ENCODE measurements at regions not wholly inside any gene's neighbourhood (a gene's known extent, or its start where the extent isn't known, plus 50 kb on each side); places are given as distances from the start of the nearest gene placed in this dataset.

- TF ChIP-seq, protein P1, sequence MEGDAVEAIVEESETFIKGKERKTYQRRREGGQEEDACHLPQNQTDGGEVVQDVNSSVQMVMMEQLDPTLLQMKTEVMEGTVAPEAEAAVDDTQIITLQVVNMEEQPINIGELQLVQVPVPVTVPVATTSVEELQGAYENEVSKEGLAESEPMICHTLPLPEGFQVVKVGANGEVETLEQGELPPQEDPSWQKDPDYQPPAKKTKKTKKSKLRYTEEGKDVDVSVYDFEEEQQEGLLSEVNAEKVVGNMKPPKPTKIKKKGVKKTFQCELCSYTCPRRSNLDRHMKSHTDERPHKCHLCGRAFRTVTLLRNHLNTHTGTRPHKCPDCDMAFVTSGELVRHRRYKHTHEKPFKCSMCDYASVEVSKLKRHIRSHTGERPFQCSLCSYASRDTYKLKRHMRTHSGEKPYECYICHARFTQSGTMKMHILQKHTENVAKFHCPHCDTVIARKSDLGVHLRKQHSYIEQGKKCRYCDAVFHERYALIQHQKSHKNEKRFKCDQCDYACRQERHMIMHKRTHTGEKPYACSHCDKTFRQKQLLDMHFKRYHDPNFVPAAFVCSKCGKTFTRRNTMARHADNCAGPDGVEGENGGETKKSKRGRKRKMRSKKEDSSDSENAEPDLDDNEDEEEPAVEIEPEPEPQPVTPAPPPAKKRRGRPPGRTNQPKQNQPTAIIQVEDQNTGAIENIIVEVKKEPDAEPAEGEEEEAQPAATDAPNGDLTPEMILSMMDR (IDR thresholded peaks at IDR 0.05): no peak
- TF ChIP-seq POLR2A (IDR thresholded peaks at IDR 0.05): no peak
These were observed 1297.6 kb upstream of the ALCAM start for GRCh38 chr3:104069114-104069513.
